Retinal pigment epithelial cell (primary cell): ENCODE measurements at regions not wholly inside any gene's neighbourhood (a gene's known extent, or its start where the extent isn't known, plus 50 kb on each side); places are given as distances from the start of the nearest gene placed in this dataset.

ENCODE experiments used
- DNase-seq: peaks from one replicate; pipeline ENCODE4 v3.0.0-alpha.2; 2010; ENCODE audit warnings: low read depth
- H3K4me3 ChIP-seq: 2 replicates; pipeline ENCODE4 v1.5.1; 2011; ENCODE audit warnings: mild to moderate bottlenecking, low read length, control low read depth, moderate library complexity
- TF ChIP-seq, protein P1 (sequence below): conservative IDR thresholded peaks from 2 replicates; pipeline ENCODE4 v1.5.1; 2011; ENCODE audit warnings: low read depth, low read length, control low read depth, inconsistent platforms

DNA sequence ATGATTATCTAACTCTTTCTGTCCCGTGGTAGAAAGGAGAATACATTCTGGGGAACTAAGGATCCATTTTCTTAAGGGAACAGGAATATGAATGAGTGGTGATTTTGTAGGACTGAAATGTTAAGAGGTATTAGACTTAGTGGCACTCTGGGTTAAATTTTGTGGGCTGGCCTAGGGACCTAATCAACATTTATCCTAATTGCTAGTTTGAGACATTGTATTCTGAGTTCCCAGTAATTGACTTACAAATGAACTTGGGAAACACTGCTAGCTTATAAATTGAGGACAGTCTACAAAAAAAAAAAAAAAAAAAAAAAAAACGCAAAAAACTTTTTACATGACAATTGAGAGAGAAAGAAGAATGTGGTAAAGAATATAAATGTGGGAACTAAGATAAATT lies 136.6 kb upstream of the ZP4 start:
- no peak overlapping the region for H3K4me3 ChIP-seq
- no peak for DNase-seq
- TF ChIP-seq, protein P1, sequence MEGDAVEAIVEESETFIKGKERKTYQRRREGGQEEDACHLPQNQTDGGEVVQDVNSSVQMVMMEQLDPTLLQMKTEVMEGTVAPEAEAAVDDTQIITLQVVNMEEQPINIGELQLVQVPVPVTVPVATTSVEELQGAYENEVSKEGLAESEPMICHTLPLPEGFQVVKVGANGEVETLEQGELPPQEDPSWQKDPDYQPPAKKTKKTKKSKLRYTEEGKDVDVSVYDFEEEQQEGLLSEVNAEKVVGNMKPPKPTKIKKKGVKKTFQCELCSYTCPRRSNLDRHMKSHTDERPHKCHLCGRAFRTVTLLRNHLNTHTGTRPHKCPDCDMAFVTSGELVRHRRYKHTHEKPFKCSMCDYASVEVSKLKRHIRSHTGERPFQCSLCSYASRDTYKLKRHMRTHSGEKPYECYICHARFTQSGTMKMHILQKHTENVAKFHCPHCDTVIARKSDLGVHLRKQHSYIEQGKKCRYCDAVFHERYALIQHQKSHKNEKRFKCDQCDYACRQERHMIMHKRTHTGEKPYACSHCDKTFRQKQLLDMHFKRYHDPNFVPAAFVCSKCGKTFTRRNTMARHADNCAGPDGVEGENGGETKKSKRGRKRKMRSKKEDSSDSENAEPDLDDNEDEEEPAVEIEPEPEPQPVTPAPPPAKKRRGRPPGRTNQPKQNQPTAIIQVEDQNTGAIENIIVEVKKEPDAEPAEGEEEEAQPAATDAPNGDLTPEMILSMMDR, result no peak

DNA sequence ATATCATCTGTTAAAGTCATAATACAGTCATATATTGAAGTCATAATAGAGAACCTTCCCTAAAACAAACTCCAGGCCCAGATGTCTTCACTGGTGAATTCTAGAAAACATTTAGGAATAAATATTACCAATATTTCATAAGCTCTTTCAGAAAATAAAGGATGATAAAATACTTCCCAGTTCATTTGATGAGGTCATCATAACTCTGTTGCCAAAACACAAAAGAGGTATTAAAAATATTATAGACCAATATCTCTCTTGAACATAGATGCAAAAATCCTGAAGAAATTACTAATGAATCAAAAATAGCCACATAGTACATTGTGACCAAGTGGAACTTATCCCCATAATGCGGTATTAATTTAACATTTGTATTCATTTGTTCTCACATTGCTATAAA lies 132.4 kb upstream of the ZP4 start:
- TF ChIP-seq, protein P1, result no peak
- no peak overlapping the region for H3K4me3 ChIP-seq

DNA sequence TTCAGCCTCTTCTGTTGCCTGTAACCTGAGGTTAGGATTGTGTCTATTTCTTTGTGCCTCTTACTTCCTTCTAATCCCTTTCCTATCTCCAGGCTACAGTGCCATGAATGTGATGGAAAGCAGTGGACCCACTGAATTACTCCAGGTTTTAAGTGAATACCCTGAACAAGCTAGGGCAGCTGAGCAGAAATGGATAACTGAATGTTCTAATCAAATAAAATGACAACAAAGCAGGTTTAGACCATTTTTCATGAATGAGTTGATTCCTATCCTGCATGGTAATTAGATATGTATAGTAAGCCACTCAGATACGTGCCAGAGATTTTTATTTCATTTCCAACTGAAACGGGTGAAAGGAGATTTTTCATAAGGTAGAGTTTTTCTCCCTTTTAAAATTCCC lies 127.5 kb upstream of the ZP4 start:
- no peak overlapping the region for H3K4me3 ChIP-seq
- TF ChIP-seq, protein P1, result no peak
- no peak for DNase-seq

More for the DNA sequence above, 132.4 kb upstream of the ZP4 start:
- no peak for DNase-seq

DNA sequence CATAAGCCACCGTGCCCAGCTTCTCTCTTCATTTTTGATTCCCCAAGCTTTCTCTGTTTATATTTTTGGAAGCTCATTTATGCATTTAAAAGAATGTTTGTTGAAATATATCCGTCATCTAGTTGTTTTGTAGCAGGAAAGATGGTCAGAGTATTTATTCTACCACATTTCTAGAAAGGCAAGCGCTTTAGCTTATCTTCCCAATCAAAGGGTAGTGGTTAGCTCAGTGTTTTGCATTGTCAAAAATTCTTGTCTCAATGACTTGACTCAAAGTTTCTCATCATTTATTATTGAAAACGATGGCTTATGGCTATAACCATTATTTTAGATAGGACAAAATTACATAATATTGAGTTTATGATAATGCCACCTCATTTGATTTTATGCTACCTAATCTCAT lies 116.1 kb upstream of the ZP4 start:
- H3K4me3 ChIP-seq, result no peak overlapping the region
- TF ChIP-seq, protein P1, result no peak
- DNase-seq, result no peak

DNA sequence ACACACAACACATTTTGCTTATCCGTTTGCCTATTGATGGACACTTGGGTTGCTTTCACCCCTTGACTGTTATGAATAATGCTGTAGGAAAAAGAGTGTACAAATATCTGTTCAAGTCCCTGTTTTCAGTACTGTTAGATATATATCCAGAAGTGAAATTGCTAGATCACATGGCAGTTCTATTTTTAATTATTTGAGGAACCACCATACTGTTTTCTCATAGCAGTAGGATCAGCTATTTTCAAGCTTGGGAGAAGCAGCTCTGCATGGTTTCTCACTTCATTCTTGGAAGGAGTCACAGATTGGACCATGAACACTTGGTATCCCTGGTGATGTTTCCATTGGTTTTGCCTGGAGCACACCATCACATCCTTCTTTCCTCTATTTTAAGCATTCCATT lies 114.4 kb upstream of the ZP4 start:
- no peak overlapping the region for H3K4me3 ChIP-seq
- DNase-seq, result no peak
- TF ChIP-seq, protein P1, result no peak

DNA sequence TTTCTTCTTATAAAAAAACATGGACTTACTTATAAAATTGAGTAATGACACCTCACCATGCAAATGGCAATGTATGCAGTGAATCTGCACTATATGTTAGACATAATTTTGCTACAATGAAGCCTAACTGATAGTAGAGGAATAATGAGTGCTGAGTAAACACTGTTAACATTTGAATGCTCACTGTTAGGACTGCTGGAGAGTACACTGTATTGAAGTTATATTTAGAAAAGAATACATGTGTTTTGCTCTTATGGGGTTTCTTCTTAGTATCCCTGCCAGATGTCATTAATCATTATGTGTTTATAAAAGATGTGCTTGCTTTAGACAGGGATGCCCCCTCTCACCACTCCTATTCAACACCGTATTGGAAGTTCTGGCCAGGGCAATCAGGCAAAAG lies 111.1 kb upstream of the ZP4 start:
- no peak for DNase-seq
- H3K4me3 ChIP-seq, result no peak overlapping the region
- TF ChIP-seq, protein P1, result no peak

DNA sequence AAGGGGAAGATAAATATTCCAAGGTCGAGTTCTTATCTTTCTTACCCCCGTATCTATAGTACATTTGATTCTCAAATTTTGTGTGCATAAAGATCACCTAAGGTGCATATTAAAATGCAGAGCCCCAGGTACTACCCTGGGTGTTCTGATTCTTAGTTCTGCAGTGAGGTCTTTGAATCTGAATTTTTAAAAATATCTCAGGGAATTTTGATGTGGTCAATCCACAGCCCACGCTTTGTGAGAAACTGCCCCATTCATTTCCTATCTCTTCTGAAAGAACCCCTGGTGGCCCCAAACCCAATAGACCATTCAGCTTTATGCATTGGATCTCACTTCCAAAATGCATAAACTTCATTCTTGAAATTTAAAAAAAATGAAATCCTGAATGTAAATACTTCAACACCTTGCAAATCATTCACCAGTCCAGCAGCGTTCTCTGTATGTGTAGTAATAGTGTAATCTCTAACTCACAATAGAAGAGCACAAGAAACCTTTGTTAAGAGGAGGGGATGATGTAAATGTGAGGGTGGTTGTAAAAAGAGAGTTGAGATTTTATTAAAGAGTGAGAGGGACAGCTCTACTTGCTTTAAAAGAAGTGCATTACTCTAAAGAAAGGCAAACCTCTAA lies 108.8 kb upstream of the ZP4 start:
- H3K4me3 ChIP-seq, result no peak overlapping the region
- DNase-seq, result no peak
- TF ChIP-seq, protein P1, result no peak
